ENCODE measurements at regions not wholly inside any gene's neighbourhood (a gene's known extent, or its start where the extent isn't known, plus 50 kb on each side); places are given as distances from the start of the nearest gene placed in this dataset.

GRCh38 chr3:152097770-152098169 is 171.0 kb upstream of the MBNL1 start:
- DNase-seq (ENCODE audit: low read depth in 2 of 2), result no peak

GRCh38 chr3:152100491-152101132 is 168.1 kb upstream of the MBNL1 start:
- no peak for DNase-seq (ENCODE audit: low read depth in 2 of 2)

- DNase-seq (ENCODE audit: low read depth in 2 of 2), result no peak
These were observed 166.3 kb upstream of the MBNL1 start for GRCh38 chr3:152102410-152102809.

GRCh38 chr3:152103257-152103656 is 165.5 kb upstream of the MBNL1 start:
- no peak for DNase-seq (ENCODE audit: low read depth in 2 of 2)

GRCh38 chr3:152104847-152105415 is 163.8 kb upstream of the MBNL1 start:
- no peak for DNase-seq (ENCODE audit: low read depth in 2 of 2)

- no peak for DNase-seq (ENCODE audit: low read depth in 2 of 2)
These were observed 163.3 kb upstream of the MBNL1 start for GRCh38 chr3:152105446-152105845.

GRCh38 chr3:152109038-152109437 is 159.7 kb upstream of the MBNL1 start:
- no peak for DNase-seq (ENCODE audit: low read depth in 2 of 2)

GRCh38 chr3:152113413-152113812 is 155.3 kb upstream of the MBNL1 start:
- no peak for DNase-seq (ENCODE audit: low read depth in 2 of 2)

- DNase-seq (ENCODE audit: low read depth in 2 of 2), result no peak
These were observed 154.6 kb upstream of the MBNL1 start for GRCh38 chr3:152113992-152114651.

- no peak for DNase-seq (ENCODE audit: low read depth in 2 of 2)
These were observed 148.0 kb upstream of the MBNL1 start for GRCh38 chr3:152120601-152121269.

- no peak for DNase-seq (ENCODE audit: low read depth in 2 of 2)
These were observed 147.5 kb upstream of the MBNL1 start for GRCh38 chr3:152121270-152121636.

GRCh38 chr3:152122851-152123250 is 145.9 kb upstream of the MBNL1 start:
- no peak for DNase-seq (ENCODE audit: low read depth in 2 of 2)

- no peak for DNase-seq (ENCODE audit: low read depth in 2 of 2)
These were observed 145.3 kb upstream of the MBNL1 start for GRCh38 chr3:152123457-152123856.

- DNase-seq (ENCODE audit: low read depth in 2 of 2), result no peak
These were observed 142.5 kb upstream of the MBNL1 start for GRCh38 chr3:152126260-152126659.

GRCh38 chr3:152127058-152127457 is 141.7 kb upstream of the MBNL1 start:
- no peak for DNase-seq (ENCODE audit: low read depth in 2 of 2)

GRCh38 chr3:152128356-152128755 is 140.4 kb upstream of the MBNL1 start:
- DNase-seq (ENCODE audit: low read depth in 2 of 2), result no peak

- no peak for DNase-seq (ENCODE audit: low read depth in 2 of 2)
These were observed 129.1 kb upstream of the MBNL1 start for GRCh38 chr3:152139651-152140050.

- DNase-seq (ENCODE audit: low read depth in 2 of 2), result no peak
These were observed 122.3 kb upstream of the MBNL1 start for GRCh38 chr3:152146461-152146860.

- DNase-seq (ENCODE audit: low read depth in 2 of 2), result no peak
These were observed 121.0 kb upstream of the MBNL1 start for GRCh38 chr3:152147748-152148147.

- no peak for DNase-seq (ENCODE audit: low read depth in 2 of 2)
These were observed 120.2 kb upstream of the MBNL1 start for GRCh38 chr3:152148579-152148978.

- no peak for DNase-seq (ENCODE audit: low read depth in 2 of 2)
These were observed 118.9 kb upstream of the MBNL1 start for GRCh38 chr3:152149832-152150231.

- DNase-seq (ENCODE audit: low read depth in 2 of 2), result no peak
These were observed 117.4 kb upstream of the MBNL1 start for GRCh38 chr3:152151216-152151876.
